Ovary (tissue), 3 donors: ENCODE measurements at regions not wholly inside any gene's neighbourhood (a gene's known extent, or its start where the extent isn't known, plus 50 kb on each side); places are given as distances from the start of the nearest gene placed in this dataset.

Experiments used
- EP300 ChIP-seq: sonication (generic); formaldehyde crosslinking; IDR thresholded peaks from one replicate; pipeline ENCODE4 v1.6.1; 2017; ENCODE audit warnings: antibody characterized with exemption
- TF ChIP-seq, protein P1 (sequence below), 3 donors: fragments of 450-650 bp in 2 of 3; fragments of 200-600 bp in 1 of 3; IDR thresholded peaks; one replicate each; pipeline versions ENCODE4 v1.5.1 to v1.8.0; 2016 to 2022; ENCODE audit warnings: antibody characterized with exemption in 3 of 3, mild to moderate bottlenecking in 1 of 3
- donor health status: DM: no; HTN: no; CAD: no.

DNA sequence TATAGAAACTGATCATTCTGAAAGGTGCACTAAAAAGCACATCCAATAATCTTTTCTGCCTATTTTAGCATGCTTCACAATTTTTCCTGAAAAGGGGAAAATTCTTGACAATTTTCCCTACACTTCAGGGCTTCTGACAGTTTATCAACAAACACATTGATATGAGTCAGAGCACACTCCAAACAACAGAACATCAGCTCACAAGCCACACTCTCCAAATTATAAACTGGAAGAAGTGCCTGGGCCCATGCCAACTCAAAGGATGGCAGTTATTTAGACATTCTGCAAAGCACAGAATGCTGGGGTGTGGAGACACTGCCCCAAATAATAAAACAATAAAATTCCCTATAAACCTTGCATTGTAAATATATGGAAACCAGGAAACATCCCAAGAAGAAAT, 90.8 kb downstream of the ELAPOR2 start:
- TF ChIP-seq, protein P1, sequence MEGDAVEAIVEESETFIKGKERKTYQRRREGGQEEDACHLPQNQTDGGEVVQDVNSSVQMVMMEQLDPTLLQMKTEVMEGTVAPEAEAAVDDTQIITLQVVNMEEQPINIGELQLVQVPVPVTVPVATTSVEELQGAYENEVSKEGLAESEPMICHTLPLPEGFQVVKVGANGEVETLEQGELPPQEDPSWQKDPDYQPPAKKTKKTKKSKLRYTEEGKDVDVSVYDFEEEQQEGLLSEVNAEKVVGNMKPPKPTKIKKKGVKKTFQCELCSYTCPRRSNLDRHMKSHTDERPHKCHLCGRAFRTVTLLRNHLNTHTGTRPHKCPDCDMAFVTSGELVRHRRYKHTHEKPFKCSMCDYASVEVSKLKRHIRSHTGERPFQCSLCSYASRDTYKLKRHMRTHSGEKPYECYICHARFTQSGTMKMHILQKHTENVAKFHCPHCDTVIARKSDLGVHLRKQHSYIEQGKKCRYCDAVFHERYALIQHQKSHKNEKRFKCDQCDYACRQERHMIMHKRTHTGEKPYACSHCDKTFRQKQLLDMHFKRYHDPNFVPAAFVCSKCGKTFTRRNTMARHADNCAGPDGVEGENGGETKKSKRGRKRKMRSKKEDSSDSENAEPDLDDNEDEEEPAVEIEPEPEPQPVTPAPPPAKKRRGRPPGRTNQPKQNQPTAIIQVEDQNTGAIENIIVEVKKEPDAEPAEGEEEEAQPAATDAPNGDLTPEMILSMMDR (IDR thresholded peaks at IDR 0.05) = no peak
- no peak for TF ChIP-seq EP300
